ENCODE measurements at regions not wholly inside any gene's neighbourhood (a gene's known extent, or its start where the extent isn't known, plus 50 kb on each side); places are given as distances from the start of the nearest gene placed in this dataset.
"Not testable (repeated sequence)": the region's sequence is repeated elsewhere in the genome, so short reads cannot be mapped to it uniquely, and the experiment has no call there.

- H3K36me3 ChIP-seq (replicated peaks; ENCODE audit: insufficient read depth, low read length), result no peaks in the 10 kb centered on the region
- no peaks in the 10 kb centered on the region for H3F3A ChIP-seq (ENCODE audit: insufficient read depth, low read length)
- H4K20me1 ChIP-seq (ENCODE audit: insufficient read depth, low read length), result no peaks in the 10 kb centered on the region
- no peaks in the 10 kb centered on the region for H3K27me3 ChIP-seq (replicated peaks; ENCODE audit: insufficient read depth, low read length)
- H3K4me3 ChIP-seq (ENCODE audit: low read length), result no peak overlapping the region
- no peak for DNase-seq
- H2AFZ ChIP-seq (ENCODE audit: low read length), result no peak overlapping the region
- H3K79me2 ChIP-seq (ENCODE audit: low read length), result no peaks in the 10 kb centered on the region
- H3K9ac ChIP-seq (ENCODE audit: low read length), result no peak overlapping the region
- no peaks in the 10 kb centered on the region for H3K4me1 ChIP-seq (ENCODE audit: low read length)
- no peak overlapping the region for H3K27ac ChIP-seq (ENCODE audit: low read length)
- H3K9me3 ChIP-seq (replicated peaks; ENCODE audit: insufficient read depth, low read length), result no peaks in the 10 kb centered on the region
- H3K4me2 ChIP-seq (ENCODE audit: low read depth, low read length), result no peak overlapping the region
- H3K9me2 ChIP-seq (replicated peaks; ENCODE audit: insufficient read depth, low read length), result no peaks in the 10 kb centered on the region
- TF ChIP-seq, protein P1, sequence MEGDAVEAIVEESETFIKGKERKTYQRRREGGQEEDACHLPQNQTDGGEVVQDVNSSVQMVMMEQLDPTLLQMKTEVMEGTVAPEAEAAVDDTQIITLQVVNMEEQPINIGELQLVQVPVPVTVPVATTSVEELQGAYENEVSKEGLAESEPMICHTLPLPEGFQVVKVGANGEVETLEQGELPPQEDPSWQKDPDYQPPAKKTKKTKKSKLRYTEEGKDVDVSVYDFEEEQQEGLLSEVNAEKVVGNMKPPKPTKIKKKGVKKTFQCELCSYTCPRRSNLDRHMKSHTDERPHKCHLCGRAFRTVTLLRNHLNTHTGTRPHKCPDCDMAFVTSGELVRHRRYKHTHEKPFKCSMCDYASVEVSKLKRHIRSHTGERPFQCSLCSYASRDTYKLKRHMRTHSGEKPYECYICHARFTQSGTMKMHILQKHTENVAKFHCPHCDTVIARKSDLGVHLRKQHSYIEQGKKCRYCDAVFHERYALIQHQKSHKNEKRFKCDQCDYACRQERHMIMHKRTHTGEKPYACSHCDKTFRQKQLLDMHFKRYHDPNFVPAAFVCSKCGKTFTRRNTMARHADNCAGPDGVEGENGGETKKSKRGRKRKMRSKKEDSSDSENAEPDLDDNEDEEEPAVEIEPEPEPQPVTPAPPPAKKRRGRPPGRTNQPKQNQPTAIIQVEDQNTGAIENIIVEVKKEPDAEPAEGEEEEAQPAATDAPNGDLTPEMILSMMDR (IDR thresholded peaks at IDR 0.05; ENCODE audit: low read length), result no peak
- TF ChIP-seq EZH2 (optimal IDR thresholded peaks at IDR 0.05; ENCODE audit: low read depth, low read length), result no peak
- TF ChIP-seq EZH2phosphoT487 (IDR thresholded peaks at IDR 0.05; ENCODE audit: low read length), result no peak
Measured at GRCh38 chr18:70390371-70391090, 101.7 kb downstream of the SOCS6 start.

DNA sequence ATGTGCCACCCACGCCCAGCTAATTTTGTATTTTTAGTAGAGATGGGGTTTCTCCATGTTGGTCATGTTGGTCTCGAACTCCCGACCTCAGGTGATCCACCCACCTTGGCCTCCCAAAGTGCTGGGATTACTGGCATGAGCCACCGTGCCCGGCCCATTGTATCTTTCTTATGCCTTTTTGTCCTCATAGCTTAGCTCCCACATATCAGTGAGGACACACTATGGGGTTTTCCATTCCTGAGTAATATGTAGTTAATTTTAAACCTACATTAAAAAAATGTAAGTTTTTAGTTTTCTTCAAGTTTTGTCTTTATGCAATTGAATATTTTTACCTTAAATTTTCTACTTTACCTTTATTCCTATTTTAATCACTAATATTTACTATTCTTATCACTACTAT, 100.2 kb downstream of the SOCS6 start:
- H3K36me3 ChIP-seq (replicated peaks; ENCODE audit: insufficient read depth, low read length); H3K9me2 ChIP-seq (replicated peaks; ENCODE audit: insufficient read depth, low read length); H3K27me3 ChIP-seq (replicated peaks; ENCODE audit: insufficient read depth, low read length); DNase-seq; H3K27ac ChIP-seq (ENCODE audit: low read length); H3K9me3 ChIP-seq (replicated peaks; ENCODE audit: insufficient read depth, low read length); H3K4me2 ChIP-seq (ENCODE audit: low read depth, low read length); H3F3A ChIP-seq (ENCODE audit: insufficient read depth, low read length); H3K4me3 ChIP-seq (ENCODE audit: low read length); H2AFZ ChIP-seq (ENCODE audit: low read length); H4K20me1 ChIP-seq (ENCODE audit: insufficient read depth, low read length); H3K4me1 ChIP-seq (ENCODE audit: low read length); H3K79me2 ChIP-seq (ENCODE audit: low read length); H3K9ac ChIP-seq (ENCODE audit: low read length): not testable (repeated sequence)

GRCh38 chr18:70387027-70387426, 98.2 kb downstream of the SOCS6 start:
- no peak for TF ChIP-seq EZH2 (optimal IDR thresholded peaks at IDR 0.05; ENCODE audit: low read depth, low read length)
- TF ChIP-seq, protein P1 (IDR thresholded peaks at IDR 0.05; ENCODE audit: low read length), result no peak
- no peak for TF ChIP-seq EZH2phosphoT487 (IDR thresholded peaks at IDR 0.05; ENCODE audit: low read length)
- Histone ChIP-seq H3K36me3 (replicated peaks; ENCODE audit: insufficient read depth, low read length) (no peaks in the 10 kb centered on the region), H3K4me3 (ENCODE audit: low read length) (no peak overlapping the region), H2AFZ (ENCODE audit: low read length) (no peak overlapping the region), H3K4me1 (ENCODE audit: low read length) (no peaks in the 10 kb centered on the region), H3K9me3 (replicated peaks; ENCODE audit: insufficient read depth, low read length) (no peaks in the 10 kb centered on the region), H3K9ac (ENCODE audit: low read length) (no peak overlapping the region), H3K79me2 (ENCODE audit: low read length) (no peaks in the 10 kb centered on the region), H3K27ac (ENCODE audit: low read length) (no peak overlapping the region), H3K4me2 (ENCODE audit: low read depth, low read length) (no peak overlapping the region), H3F3A (ENCODE audit: insufficient read depth, low read length) (no peaks in the 10 kb centered on the region), H4K20me1 (ENCODE audit: insufficient read depth, low read length) (no peaks in the 10 kb centered on the region), H3K9me2 (replicated peaks; ENCODE audit: insufficient read depth, low read length) (no peaks in the 10 kb centered on the region), H3K27me3 (replicated peaks; ENCODE audit: insufficient read depth, low read length) (no peaks in the 10 kb centered on the region)
- DNase-seq, result no peak

DNA sequence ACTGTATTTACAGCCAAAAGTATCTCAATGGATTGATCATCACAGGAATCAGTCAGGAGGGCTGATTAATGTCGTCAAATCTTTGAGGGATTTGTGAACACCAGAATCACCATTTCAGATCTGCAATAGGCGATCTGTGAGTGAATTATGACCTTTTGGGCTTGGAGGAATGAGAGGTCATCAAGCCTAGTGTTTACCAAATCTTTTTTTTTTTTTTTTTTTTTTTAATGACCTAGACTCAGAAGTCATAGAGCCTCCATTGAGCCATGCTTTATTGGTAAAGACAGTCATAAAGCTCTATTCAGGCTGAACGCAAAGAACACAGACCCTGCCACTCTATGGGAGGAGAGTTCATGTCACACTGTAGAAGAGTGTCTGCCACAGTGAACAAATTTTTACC, 97.7 kb downstream of the SOCS6 start:
- Histone ChIP-seq H3K4me1 (ENCODE audit: low read length) (no peaks in the 10 kb centered on the region), H3K27ac (ENCODE audit: low read length) (no peak overlapping the region), H3K9ac (ENCODE audit: low read length) (no peak overlapping the region), H3K4me2 (ENCODE audit: low read depth, low read length) (no peak overlapping the region), H2AFZ (ENCODE audit: low read length) (no peak overlapping the region), H3K36me3 (replicated peaks; ENCODE audit: insufficient read depth, low read length) (no peaks in the 10 kb centered on the region), H3K9me3 (replicated peaks; ENCODE audit: insufficient read depth, low read length) (no peaks in the 10 kb centered on the region), H4K20me1 (ENCODE audit: insufficient read depth, low read length) (no peaks in the 10 kb centered on the region), H3K9me2 (replicated peaks; ENCODE audit: insufficient read depth, low read length) (no peaks in the 10 kb centered on the region), H3K4me3 (ENCODE audit: low read length) (no peak overlapping the region), H3K27me3 (replicated peaks; ENCODE audit: insufficient read depth, low read length) (no peaks in the 10 kb centered on the region), H3F3A (ENCODE audit: insufficient read depth, low read length) (no peaks in the 10 kb centered on the region), H3K79me2 (ENCODE audit: low read length) (no peaks in the 10 kb centered on the region)
- DNase-seq, result no peak
- no peak for TF ChIP-seq EZH2 (optimal IDR thresholded peaks at IDR 0.05; ENCODE audit: low read depth, low read length)
- TF ChIP-seq EZH2phosphoT487 (IDR thresholded peaks at IDR 0.05; ENCODE audit: low read length), result no peak
- TF ChIP-seq, protein P1 (IDR thresholded peaks at IDR 0.05; ENCODE audit: low read length), result no peak
